GOT3 (cell line): ENCODE measurements at regions not wholly inside any gene's neighbourhood (a gene's known extent, or its start where the extent isn't known, plus 50 kb on each side); places are given as distances from the start of the nearest gene placed in this dataset.
A peak's percentile ranks its signal among the peaks of the same experiment; 100 is the strongest.

Experiments
- DNase-seq: peaks from one replicate; lab custom pipeline; 2025; ENCODE audit warnings: mixed read lengths; lab: John Stamatoyannopoulos, UW

- no peak for DNase-seq
These were observed 411.3 kb downstream of the SPRY1 start for GRCh38 chr4:123807866-123808265.

DNA sequence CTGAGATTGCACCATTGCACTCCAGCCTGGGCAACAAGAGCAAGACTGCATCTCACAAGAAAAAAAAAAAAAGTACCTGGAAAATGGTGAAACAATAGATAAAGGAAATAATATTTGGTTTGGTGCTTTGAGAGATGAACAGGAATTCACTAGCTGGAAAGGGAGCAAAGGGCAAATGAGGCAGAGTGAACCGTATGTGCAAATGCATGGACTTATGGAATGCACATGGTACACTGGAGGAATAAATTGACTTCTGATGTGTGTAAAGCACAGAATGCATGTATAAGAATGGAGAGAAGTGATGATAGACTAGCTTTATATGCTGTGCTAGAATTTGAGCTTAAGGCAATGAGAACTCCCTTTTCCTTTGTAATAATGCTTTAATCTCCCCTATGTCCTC lies 413.3 kb downstream of the SPRY1 start:
- DNase-seq: no peak

DNA sequence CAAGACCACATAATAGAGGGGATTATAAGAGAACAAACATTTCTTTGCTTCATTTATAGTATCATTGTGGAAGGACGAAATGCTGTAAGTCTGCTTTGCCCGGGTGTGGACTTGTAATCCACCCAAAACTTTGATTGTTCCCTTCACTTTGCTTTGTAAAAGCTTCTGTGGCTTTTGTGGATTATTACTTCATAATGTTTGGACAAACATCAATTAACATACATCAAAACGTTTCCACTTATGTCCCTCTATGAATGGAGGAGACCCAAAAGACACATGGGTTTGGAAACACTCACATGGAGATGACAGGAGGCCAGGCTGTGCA lies 415.4 kb downstream of the SPRY1 start:
- DNase-seq: no peak

DNA sequence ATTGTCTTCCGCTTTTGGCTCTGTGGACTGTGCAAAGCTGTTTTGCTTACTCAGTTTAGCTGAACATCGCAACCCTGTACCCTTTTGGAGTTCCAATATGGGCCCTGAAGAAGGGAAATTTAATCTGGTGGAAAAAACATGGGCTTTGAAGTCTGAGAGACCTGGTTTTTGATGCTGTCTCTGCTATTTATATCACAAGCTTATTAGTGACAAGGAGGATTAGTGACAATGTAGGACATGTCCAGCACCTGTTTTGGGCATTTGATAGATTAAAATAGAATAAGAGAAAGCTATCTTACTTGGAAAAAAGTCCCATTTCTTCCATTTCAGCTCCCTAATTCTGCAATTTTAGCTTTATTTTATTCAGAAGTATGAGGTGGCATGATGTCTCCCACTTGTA lies 417.3 kb downstream of the SPRY1 start:
- no peak for DNase-seq

- no peak for DNase-seq
These were observed 419.9 kb downstream of the SPRY1 start for GRCh38 chr4:123816462-123816861.

GRCh38 chr4:123817025-123817688 lies 420.6 kb downstream of the SPRY1 start:
- no peak for DNase-seq

DNA sequence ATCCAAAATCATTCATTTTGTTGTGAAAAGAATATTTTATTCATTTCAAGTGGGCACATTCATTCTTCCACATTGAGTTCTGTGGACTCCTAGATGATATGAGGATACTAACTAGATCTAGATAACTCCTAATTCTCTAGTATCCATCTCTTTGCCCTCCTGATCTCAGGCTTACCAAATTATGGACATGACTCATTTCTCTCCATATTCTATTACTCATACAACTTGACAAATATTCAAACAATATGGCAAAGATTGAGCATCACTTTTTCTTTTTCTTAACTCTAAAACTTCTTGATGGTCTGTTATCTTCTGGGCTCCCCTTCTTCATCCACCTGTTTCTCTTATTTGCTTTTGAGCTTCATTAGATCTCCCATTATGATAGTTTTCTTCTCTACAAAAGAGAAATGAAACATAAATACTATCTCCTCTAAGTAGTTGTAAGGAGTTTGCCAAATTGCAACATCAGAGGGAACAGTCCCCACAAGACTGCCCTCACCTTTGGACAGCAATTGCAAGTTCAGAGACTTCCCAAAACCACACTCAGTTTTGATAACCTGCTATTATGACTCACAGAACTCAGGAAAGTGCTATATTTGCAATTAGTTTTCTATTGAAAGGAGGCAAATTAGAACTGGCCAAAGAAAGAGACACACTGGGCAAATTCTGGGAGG lies 422.9 kb downstream of the SPRY1 start:
- DNase-seq: no peak

DNA sequence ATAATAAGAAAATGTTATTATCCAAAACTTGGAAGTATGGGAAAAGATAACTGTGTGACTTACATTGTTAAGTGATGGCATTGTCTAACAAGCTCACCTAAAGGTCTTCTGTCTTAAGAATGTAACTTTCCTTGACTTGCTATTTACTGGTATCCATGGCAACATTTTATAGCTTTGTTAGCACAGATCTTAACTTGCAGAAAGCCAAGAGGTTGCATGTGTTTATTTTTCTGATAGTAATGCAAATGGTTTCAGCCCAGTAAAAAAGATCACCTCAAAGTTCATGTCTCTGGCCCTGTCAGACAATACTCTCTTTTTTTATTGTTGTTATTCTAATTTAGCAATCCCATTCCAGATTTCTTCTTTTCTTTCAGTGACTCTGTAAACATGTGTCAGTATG lies 425.3 kb downstream of the SPRY1 start:
- no peak for DNase-seq

DNA sequence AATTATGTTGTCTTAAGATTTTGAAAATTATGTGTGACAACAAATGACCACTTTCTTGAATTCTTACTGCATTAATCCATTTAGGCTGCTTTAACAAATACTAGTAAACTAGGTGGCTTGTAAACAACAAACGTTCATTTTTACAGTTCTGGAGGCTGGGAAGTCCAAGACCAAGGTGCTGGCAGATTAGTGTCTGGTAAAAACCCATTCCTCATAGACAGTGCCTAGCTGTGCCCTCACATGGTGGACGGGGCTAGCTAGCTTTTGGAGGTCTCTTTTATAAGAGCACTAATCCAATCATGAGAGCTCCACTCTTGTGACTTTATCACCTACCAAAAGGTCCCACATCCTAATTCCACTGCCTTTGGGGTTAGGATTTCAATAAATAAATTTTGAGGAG lies 425.8 kb downstream of the SPRY1 start:
- DNase-seq: no peak

GRCh38 chr4:123823244-123823643 lies 426.6 kb downstream of the SPRY1 start:
- no peak for DNase-seq

DNA sequence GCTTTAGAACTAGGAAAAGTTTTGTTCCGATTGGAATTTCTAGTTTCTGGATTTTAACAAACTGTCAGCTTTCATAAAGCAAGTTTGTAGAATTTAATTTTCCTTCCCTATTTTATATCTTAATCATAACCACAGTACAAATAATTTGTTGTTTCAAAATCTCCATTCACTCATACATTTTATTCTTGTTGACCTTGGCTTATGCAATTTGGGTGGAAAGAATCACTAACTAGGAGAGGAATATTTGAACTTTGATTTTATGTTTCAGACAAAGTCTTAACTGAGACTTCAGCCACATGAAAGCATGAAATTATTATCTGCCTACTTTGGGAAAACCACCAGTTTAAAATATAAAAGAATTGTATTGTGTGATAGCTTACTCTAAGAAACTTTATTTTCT lies 427.9 kb downstream of the SPRY1 start:
- no peak for DNase-seq

DNA sequence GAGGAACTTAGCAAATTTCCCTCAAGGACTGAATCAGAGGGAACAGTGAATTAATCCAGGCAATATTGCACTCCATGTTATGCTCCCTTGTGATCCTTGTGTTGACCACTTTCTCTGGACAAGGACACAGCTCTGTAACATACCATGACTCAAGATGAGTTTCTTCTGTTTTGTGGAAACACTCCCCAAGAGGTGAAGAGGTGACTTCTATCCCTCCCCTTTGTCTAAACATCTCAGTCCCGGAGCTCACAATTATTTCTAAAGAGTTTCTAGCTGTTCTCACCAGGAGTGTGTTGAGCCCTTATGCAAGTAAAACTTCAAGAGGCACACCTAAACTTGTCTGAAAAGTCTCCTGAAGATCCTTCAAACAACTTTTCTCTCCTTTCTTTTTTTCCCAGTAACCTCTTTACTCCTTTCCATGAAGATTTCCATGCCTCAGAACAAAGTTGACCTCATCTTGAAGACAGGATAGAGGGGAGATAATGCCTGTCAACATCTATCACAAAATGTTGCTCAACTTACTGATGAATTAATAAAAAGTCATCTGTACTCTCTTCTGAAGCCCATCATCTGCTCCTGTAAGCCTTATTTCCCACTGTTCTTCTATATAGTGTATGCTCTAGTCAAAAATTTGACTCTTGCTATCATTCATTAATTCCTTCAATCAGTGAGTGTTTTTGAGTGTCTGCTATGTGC lies 429.1 kb downstream of the SPRY1 start:
- DNase-seq: no peak

GRCh38 chr4:123826896-123827295 lies 430.3 kb downstream of the SPRY1 start:
- no peak for DNase-seq

DNA sequence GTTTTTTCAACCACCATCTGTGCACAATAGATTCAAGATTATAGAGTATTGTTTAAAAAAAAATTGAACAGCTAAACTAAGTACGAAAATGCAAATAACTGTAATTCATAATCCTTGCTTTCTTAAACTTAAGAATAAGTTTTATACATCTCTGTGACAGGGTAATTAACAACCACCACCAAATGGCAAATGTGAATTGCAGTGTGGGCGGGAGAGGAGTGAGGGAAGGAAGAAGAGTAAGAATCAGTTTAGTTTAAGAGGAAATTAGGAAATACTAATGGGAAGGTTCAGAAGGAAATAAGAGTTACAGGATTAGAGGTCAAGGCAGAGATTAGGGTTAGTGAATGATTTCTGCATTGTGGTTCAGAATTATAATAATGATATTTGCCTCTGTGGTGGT lies 430.9 kb downstream of the SPRY1 start:
- DNase-seq: no peak

- no peak for DNase-seq
These were observed 434.3 kb downstream of the SPRY1 start for GRCh38 chr4:123830930-123831329.

DNA sequence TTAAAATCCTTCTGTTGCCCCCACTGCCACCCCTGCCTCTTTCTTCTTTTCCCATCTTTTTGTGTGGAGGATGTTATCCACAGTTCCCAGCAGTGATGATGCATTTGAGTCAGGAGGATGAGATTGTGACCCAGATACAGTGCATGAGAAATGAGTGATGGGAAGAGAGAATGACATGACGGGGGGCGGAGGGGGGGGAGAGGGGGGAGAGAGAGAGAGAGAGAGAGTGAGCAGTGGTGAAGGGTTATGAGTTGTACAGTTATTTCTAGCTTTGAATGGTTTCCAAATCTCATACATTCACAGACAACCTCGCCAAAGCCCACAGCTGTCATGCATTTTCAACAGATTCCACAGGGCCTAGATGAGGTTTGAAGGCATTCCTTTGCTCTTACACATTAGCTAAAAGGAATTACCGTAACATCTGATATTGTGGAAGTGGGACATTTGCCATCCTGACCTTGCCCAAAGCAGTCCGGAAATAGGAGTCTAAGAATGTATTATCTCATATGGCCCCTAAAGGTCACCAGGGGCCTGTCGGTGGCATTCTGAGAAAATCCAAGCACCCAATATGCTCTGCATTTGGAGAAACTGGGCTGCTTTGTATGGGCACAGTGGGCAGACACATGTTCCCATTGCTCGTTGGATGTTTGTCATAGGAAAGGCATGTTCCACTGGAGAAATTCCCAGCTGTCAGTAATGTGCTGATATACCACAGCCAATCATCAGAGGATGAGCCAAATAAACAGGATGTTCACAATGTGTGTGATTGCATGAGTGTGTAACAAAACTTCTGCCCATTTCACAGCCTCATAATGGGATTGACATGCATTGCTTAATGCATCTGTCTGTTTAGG lies 435.8 kb downstream of the SPRY1 start:
- peak; percentile 3 for DNase-seq

DNA sequence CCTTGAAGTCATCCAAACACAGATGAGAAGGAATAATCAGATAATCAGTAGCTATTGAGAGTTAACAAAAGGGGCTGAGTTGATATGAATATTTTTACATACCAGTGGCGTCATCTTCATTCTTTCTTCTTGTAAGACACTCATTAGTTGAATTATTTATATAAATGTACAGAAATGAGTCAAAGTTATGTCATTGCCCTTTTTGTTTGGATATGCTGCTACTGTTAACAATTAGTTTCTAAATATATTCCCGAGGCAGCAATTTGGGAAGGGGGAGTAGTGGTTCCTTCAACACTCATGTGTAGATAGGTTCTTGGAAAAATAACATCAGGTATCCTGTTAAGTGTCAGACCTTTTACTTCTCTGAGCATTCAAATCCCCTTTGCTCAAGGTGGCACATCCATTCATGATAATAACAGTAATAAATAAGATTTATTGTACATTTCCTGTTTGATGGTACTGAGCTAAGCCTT lies 436.6 kb downstream of the SPRY1 start:
- no peak for DNase-seq

DNA sequence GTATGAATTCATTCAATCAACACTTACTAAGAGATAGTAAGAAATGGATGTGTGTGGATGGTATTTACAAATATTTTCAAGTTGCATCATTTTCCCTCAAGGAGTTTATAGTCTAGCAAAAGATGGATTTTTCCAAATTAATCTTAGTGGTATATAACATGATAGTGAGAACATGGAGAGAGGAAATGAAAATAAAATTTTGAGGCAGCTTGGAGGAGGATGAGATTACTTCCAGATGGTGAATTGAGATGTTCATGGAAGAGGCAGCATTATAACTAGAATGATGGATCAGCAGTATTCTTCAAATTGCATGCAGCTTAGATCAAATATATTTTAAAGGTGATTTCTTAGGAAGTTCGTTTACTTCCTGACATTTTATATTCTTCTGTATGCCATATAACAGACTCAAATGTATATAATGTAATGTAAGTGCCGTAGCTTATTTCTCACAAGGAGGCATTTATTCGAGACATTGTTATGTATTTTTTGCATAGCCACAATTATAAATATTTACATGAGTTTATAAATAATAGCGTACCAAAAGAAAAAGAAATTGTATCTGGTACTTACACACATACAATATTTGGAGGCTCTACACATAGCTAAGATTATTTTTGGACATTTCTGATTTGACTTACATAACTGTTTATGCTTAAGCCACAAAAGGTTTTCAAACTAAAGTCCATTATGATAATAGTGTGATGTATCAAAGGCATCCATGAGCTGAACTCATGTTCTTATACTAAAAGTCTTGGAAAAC lies 439.4 kb downstream of the SPRY1 start:
- DNase-seq: no peak

GRCh38 chr4:123836851-123837595 lies 440.4 kb downstream of the SPRY1 start:
- no peak for DNase-seq

- no peak for DNase-seq
These were observed 441.9 kb downstream of the SPRY1 start for GRCh38 chr4:123838474-123838873.

- no peak for DNase-seq
These were observed 443.6 kb downstream of the SPRY1 start for GRCh38 chr4:123840197-123840596.
